ENCODE measurements at regions not wholly inside any gene's neighbourhood (a gene's known extent, or its start where the extent isn't known, plus 50 kb on each side); places are given as distances from the start of the nearest gene placed in this dataset.
"Not testable (repeated sequence)": the region's sequence is repeated elsewhere in the genome, so short reads cannot be mapped to it uniquely, and the experiment has no call there.

- no peaks in the 10 kb centered on the region for H3K27me3 ChIP-seq
- peaks cover 0 to 6% (median 0%) of the 10 kb centered on the region in 4 donors for H3K4me1 ChIP-seq
- TF ChIP-seq, protein P1, sequence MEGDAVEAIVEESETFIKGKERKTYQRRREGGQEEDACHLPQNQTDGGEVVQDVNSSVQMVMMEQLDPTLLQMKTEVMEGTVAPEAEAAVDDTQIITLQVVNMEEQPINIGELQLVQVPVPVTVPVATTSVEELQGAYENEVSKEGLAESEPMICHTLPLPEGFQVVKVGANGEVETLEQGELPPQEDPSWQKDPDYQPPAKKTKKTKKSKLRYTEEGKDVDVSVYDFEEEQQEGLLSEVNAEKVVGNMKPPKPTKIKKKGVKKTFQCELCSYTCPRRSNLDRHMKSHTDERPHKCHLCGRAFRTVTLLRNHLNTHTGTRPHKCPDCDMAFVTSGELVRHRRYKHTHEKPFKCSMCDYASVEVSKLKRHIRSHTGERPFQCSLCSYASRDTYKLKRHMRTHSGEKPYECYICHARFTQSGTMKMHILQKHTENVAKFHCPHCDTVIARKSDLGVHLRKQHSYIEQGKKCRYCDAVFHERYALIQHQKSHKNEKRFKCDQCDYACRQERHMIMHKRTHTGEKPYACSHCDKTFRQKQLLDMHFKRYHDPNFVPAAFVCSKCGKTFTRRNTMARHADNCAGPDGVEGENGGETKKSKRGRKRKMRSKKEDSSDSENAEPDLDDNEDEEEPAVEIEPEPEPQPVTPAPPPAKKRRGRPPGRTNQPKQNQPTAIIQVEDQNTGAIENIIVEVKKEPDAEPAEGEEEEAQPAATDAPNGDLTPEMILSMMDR (IDR thresholded peaks at IDR 0.05), result no peak
- no peak for TF ChIP-seq POLR2A (IDR thresholded peaks at IDR 0.05)
- TF ChIP-seq POLR2AphosphoS5 (IDR thresholded peaks at IDR 0.05), result no peak
- no peak for TF ChIP-seq EP300 (IDR thresholded peaks at IDR 0.05)
- WGBS, 2 donors, result 62 to 80% methylated on average over 3 of the region's 3 CpGs
- H3K4me3 ChIP-seq, result no peak overlapping the region
- intact Hi-C loops (cut with DNase I), result no loop called here
- no peaks in the 10 kb centered on the region for H3K9me3 ChIP-seq
- no peak overlapping the region for H3K27ac ChIP-seq
- DNase-seq, result no peak
- no peaks in the 10 kb centered on the region for H3K36me3 ChIP-seq
Measured at GRCh38 chr16:65739518-65739917, 617.7 kb upstream of the CDH11 start.

GRCh38 chr16:65737831-65738230, 616.0 kb upstream of the CDH11 start:
- no peak for DNase-seq
- no peak for TF ChIP-seq EP300 (IDR thresholded peaks at IDR 0.05)
- no peak for TF ChIP-seq POLR2AphosphoS5 (IDR thresholded peaks at IDR 0.05)
- TF ChIP-seq, protein P1 (IDR thresholded peaks at IDR 0.05), result no peak
- no peak for TF ChIP-seq POLR2A (IDR thresholded peaks at IDR 0.05)

DNA sequence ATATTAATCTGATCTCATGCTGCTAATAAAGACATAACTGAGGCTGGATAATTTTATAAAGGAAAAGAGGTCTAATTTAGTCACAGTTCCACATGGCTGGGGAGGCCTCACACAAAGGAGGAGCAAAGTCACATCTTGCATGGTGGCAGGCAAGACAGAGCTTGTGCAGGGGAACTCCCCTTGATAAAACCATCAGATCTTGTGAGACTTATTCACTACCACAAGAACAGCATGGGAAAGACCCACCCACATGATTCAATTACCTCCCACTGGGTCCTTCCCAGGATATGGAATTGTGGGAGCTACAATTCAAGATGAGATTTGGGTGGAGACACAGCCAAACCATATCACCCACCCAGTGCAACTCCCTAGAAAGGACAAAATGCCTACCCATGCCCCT, 613.8 kb upstream of the CDH11 start:
- intact Hi-C loops (cut with DNase I); H3K9me3 ChIP-seq; H3K27ac ChIP-seq; H3K4me1 ChIP-seq; H3K27me3 ChIP-seq; H3K36me3 ChIP-seq; H3K4me3 ChIP-seq; DNase-seq: not testable (repeated sequence)

More at GRCh38 chr16:65737831-65738230, 616.0 kb upstream of the CDH11 start:
- 56 to 58% methylated on average over 4 of the region's 4 CpGs for WGBS, 2 donors
- H3K4me1 ChIP-seq, result peaks cover 0 to 6% (median 0%) of the 10 kb centered on the region in 4 donors
- no peak overlapping the region for H3K27ac ChIP-seq
- H3K27me3 ChIP-seq, result no peaks in the 10 kb centered on the region
- intact Hi-C loops (cut with DNase I), result no loop called here
- H3K9me3 ChIP-seq, result no peaks in the 10 kb centered on the region
- no peaks in the 10 kb centered on the region for H3K36me3 ChIP-seq
- H3K4me3 ChIP-seq, result no peak overlapping the region

DNA sequence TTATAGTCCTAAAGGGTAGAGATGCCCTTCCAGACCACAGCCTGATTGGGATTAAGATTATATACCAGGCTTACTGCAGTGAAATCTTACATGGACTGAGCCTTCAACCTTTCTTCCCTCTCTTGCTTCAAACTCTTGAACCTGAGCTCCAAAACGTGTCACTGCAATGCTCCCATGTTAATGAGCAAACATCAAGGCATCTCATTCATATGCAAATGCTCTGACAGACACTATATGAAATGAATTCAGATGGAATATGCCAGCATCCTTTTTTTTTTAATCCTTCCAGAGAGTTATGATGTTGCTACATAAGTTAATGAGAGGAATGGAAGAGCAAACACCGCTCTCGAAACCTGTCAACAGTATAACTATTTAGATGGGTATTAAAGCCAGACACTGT, 611.9 kb upstream of the CDH11 start:
- TF ChIP-seq POLR2AphosphoS5 (IDR thresholded peaks at IDR 0.05), result no peak
- TF ChIP-seq, protein P1 (IDR thresholded peaks at IDR 0.05), result no peak
- TF ChIP-seq POLR2A (IDR thresholded peaks at IDR 0.05), result no peak
- TF ChIP-seq EP300 (IDR thresholded peaks at IDR 0.05), result no peak
- 67 to 78% methylated on average over 3 of the region's 3 CpGs for WGBS, 2 donors
- Histone ChIP-seq H3K9me3 (no peaks in the 10 kb centered on the region), H3K4me1 (peaks cover 0 to 4% (median 0%) of the 10 kb centered on the region in 4 donors), H3K27ac (no peak overlapping the region), H3K36me3 (no peaks in the 10 kb centered on the region), H3K27me3 (no peaks in the 10 kb centered on the region), H3K4me3 (no peak overlapping the region)
- no peak for DNase-seq
- intact Hi-C loops (cut with DNase I), result no loop called here

DNA sequence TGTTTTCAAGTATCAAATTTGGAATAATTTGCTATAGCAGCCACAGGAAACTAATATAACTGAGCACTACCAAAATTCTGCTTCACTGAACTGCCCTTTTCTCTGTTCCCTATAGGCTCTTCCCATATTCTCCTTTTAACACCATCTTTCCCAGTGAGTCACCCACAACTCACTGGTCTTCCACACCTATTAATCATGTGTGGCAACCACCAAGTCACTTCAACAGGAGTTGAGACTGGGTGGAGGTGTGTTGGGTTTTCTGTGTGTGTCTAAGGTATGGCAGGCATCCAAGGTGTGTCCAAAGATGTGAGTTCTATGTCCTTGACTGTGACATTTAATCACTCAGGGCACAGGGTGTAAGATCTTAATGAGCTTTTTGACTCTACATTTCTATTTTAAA, 610.0 kb upstream of the CDH11 start:
- Histone ChIP-seq H3K27ac (no peak overlapping the region), H3K4me1 (no peaks in the 10 kb centered on the region), H3K36me3 (no peaks in the 10 kb centered on the region), H3K9me3 (no peaks in the 10 kb centered on the region), H3K27me3 (no peaks in the 10 kb centered on the region), H3K4me3 (no peak overlapping the region)
- intact Hi-C loops (cut with DNase I), result no loop called here
- DNase-seq, result no peak
- no peak for TF ChIP-seq POLR2A (IDR thresholded peaks at IDR 0.05)
- TF ChIP-seq, protein P1 (IDR thresholded peaks at IDR 0.05), result no peak
- no peak for TF ChIP-seq EP300 (IDR thresholded peaks at IDR 0.05)
- no peak for TF ChIP-seq POLR2AphosphoS5 (IDR thresholded peaks at IDR 0.05)
